Neural cell (in vitro differentiated cells): ENCODE measurements at regions not wholly inside any gene's neighbourhood (a gene's known extent, or its start where the extent isn't known, plus 50 kb on each side); places are given as distances from the start of the nearest gene placed in this dataset.

Experiments used
- H2AFZ ChIP-seq: fragments of 200-600, 300-800 bp; sonication (generic), shearing (Covaris generic); 2 replicates; pipeline ENCODE4 v1.6.0; 2014; ENCODE audit warnings: low read depth, mild to moderate bottlenecking, antibody characterized with exemption, low read length, moderate library complexity
- H3F3A ChIP-seq: fragments of 200-600 bp; shearing (Covaris generic); 2 replicates; pipeline ENCODE4 v1.6.1; 2016; ENCODE audit warnings: mild to moderate bottlenecking, moderate library complexity, mixed read lengths, antibody characterized with exemption, low read length; ENCODE audit not compliant: insufficient read depth, poor library complexity, severe bottlenecking
- H3K27ac ChIP-seq: fragments of 200-600, 300-800 bp; sonication (generic), shearing (Covaris generic); 2 replicates; pipeline ENCODE4 v1.5.1; 2014; ENCODE audit warnings: mild to moderate bottlenecking, low read length, moderate library complexity
- H3K27me3 ChIP-seq: fragments of 300-800, 200-600 bp; sonication (generic), shearing (Covaris generic); 2 replicates; pipeline ENCODE4 v1.6.0; 2014; ENCODE audit warnings: mild to moderate bottlenecking, low read depth, low read length, moderate library complexity; ENCODE audit not compliant: insufficient read depth
- H3K36me3 ChIP-seq: fragments of 300-800, 200-600 bp; sonication (generic), shearing (Covaris generic); 2 replicates; pipeline ENCODE4 v1.5.1; 2014; ENCODE audit warnings: mild to moderate bottlenecking, antibody characterized with exemption, low read length, moderate library complexity; ENCODE audit not compliant: insufficient read depth
- H3K4me2 ChIP-seq: fragments of 300-800, 200-600 bp; sonication (generic), shearing (Covaris generic); 2 replicates; pipeline ENCODE4 v1.6.0; 2014; ENCODE audit warnings: mild to moderate bottlenecking, low read length
- H3K4me3 ChIP-seq: fragments of 300-800, 200-600 bp; sonication (generic), shearing (Covaris generic); 2 replicates; pipeline ENCODE4 v1.5.1; 2014; ENCODE audit warnings: mild to moderate bottlenecking, low read length, moderate library complexity
- H3K79me2 ChIP-seq: fragments of 200-600 bp; shearing (Covaris generic); replicated peaks from 2 replicates; pipeline ENCODE4 v1.6.0; 2014; ENCODE audit warnings: mild to moderate bottlenecking, low read length, moderate library complexity; ENCODE audit not compliant: insufficient read depth
- H3K9ac ChIP-seq: fragments of 300-800, 200-600 bp; sonication (generic), shearing (Covaris generic); 2 replicates; pipeline ENCODE4 v1.6.1; 2016; ENCODE audit warnings: mild to moderate bottlenecking, low read length, mixed read lengths
- H3K9me2 ChIP-seq: fragments of 200-600 bp; shearing (Covaris generic); 2 replicates; pipeline ENCODE4 v1.6.1; 2016; ENCODE audit warnings: mild to moderate bottlenecking, low read length, mixed read lengths; ENCODE audit not compliant: insufficient read depth
- H3K9me3 ChIP-seq: fragments of 200-600, 300-800 bp; sonication (generic), shearing (Covaris generic); 2 replicates; pipeline ENCODE4 v1.6.1; 2016; ENCODE audit warnings: mild to moderate bottlenecking, mixed run types, low read length, moderate library complexity, mixed read lengths
- H4K20me1 ChIP-seq: fragments of 200-600 bp; shearing (Covaris generic); 2 replicates; pipeline ENCODE4 v1.6.1; 2016; ENCODE audit warnings: mild to moderate bottlenecking, mixed run types; ENCODE audit not compliant: insufficient read depth
- CTCF ChIP-seq: fragments of 450-650 bp; IDR thresholded peaks from 2 replicates; pipeline ENCODE4 v1.5.1; 2014; ENCODE audit warnings: antibody characterized with exemption, mild to moderate bottlenecking, moderate library complexity; ENCODE audit not compliant: poor library complexity, severe bottlenecking
- EP300 ChIP-seq: fragments of 450-650 bp; conservative IDR thresholded peaks from 2 replicates; pipeline ENCODE4 v1.6.1; 2014; ENCODE audit warnings: antibody characterized with exemption, mild to moderate bottlenecking, moderate library complexity; ENCODE audit not compliant: poor library complexity, severe bottlenecking
- EZH2 ChIP-seq: fragments of 200-600, 300-800 bp; shearing (Covaris generic), sonication (generic); IDR thresholded peaks from 2 replicates; pipeline ENCODE4 v1.6.1; 2014; ENCODE audit warnings: antibody characterized with exemption, low read length, borderline replicate concordance, mild to moderate bottlenecking; ENCODE audit not compliant: insufficient read depth, poor library complexity, severe bottlenecking
- MXI1 ChIP-seq: fragments of 450-650 bp; conservative IDR thresholded peaks from 2 replicates; pipeline ENCODE4 v1.6.1; 2014; ENCODE audit warnings: antibody characterized with exemption, mild to moderate bottlenecking; ENCODE audit not compliant: poor library complexity, severe bottlenecking
- POLR2AphosphoS5 ChIP-seq: IDR thresholded peaks from 2 replicates; pipeline ENCODE4 v1.6.1; 2012
- RAD21 ChIP-seq: fragments of 450-650 bp; conservative IDR thresholded peaks from 2 replicates; pipeline ENCODE4 v1.6.1; 2014; ENCODE audit warnings: antibody characterized with exemption, mild to moderate bottlenecking, moderate library complexity
- REST ChIP-seq: IDR thresholded peaks from 2 replicates; pipeline ENCODE4 v1.6.1; 2012; ENCODE audit warnings: borderline replicate concordance
- SMC3 ChIP-seq: fragments of 450-650 bp; conservative IDR thresholded peaks from 2 replicates; pipeline ENCODE4 v1.6.1; 2014; ENCODE audit warnings: antibody characterized with exemption, mild to moderate bottlenecking, moderate library complexity; ENCODE audit not compliant: poor library complexity
- TAF1 ChIP-seq: IDR thresholded peaks from 2 replicates; pipeline ENCODE4 v1.6.1; 2012; ENCODE audit warnings: low read depth

- Histone ChIP-seq H3K9me2 (no peaks in the 10 kb centered on the region), H3K4me3 (no peak overlapping the region), H3K27ac (no peak overlapping the region), H2AFZ (no peak overlapping the region), H3K9me3 (no peaks in the 10 kb centered on the region), H3K36me3 (no peaks in the 10 kb centered on the region), H4K20me1 (no peaks in the 10 kb centered on the region), H3K27me3 (peaks cover 6% of the 10 kb centered on the region), H3F3A (no peaks in the 10 kb centered on the region), H3K4me2 (no peak overlapping the region), H3K79me2 (no peaks in the 10 kb centered on the region), H3K9ac (no peak overlapping the region)
- TF ChIP-seq CTCF (peak; percentile 56), EP300 (no peak), EZH2 (no peak), POLR2AphosphoS5 (no peak), TAF1 (no peak), SMC3 (no peak)
Observed at GRCh38 chr4:24476282-24476681, 108.1 kb downstream of the DHX15 start.

- no peak overlapping the region for H3K4me2 ChIP-seq
- H4K20me1 ChIP-seq = no peaks in the 10 kb centered on the region
- no peak overlapping the region for H3K4me3 ChIP-seq
- H3K9me2 ChIP-seq = no peaks in the 10 kb centered on the region
- no peaks in the 10 kb centered on the region for H3K36me3 ChIP-seq
- H3K27me3 ChIP-seq = peaks cover 6% of the 10 kb centered on the region
- H3K9me3 ChIP-seq = no peaks in the 10 kb centered on the region
- no peak overlapping the region for H3K27ac ChIP-seq
- H3F3A ChIP-seq = no peaks in the 10 kb centered on the region
- no peak for TF ChIP-seq EP300
- no peak for TF ChIP-seq SMC3
- no peak for TF ChIP-seq EZH2
- no peak for TF ChIP-seq RAD21
- no peak for TF ChIP-seq TAF1
- no peak for TF ChIP-seq MXI1
- TF ChIP-seq REST = no peak
- no peak for TF ChIP-seq POLR2AphosphoS5
- no peak for TF ChIP-seq CTCF
- H2AFZ ChIP-seq = no peak overlapping the region
- no peak overlapping the region for H3K9ac ChIP-seq
- no peaks in the 10 kb centered on the region for H3K79me2 ChIP-seq
Observed at GRCh38 chr4:24475756-24476155, 108.6 kb downstream of the DHX15 start.
